PC-3 (cell line): ENCODE measurements at regions not wholly inside any gene's neighbourhood (a gene's known extent, or its start where the extent isn't known, plus 50 kb on each side); places are given as distances from the start of the nearest gene placed in this dataset.

Experiments
- ATAC-seq: fragments of 200-7000 bp; cut with Tn5 transposase; 2 replicates; pipeline ENCODE4 v1.9.1; 2020; ENCODE audit warnings: mild to moderate bottlenecking, moderate library complexity
- BruUV-seq: library from RNA; stranded (reverse); fragments of 400-500 nt; replicated peaks from 2 replicates; lab custom pipeline; 2021; lab: Mats Ljungman, UMichigan
- CTCF ChIA-PET: fragments of 300-600 bp; sonication (Branson Sonifier 250); formaldehyde crosslinking; loops from one replicate; lab custom pipeline; 2022; ENCODE audit warnings: antibody characterized with exemption; lab: Charles Lee
- POLR2A ChIA-PET: fragments of 300-600 bp; sonication (Branson Sonifier 250); formaldehyde crosslinking; loops from one replicate; lab custom pipeline; 2022; ENCODE audit warnings: antibody characterized with exemption; ENCODE audit not compliant: unreplicated experiment; lab: Charles Lee
- DNase-seq: peaks from one replicate; pipeline ENCODE4 v3.0.0-alpha.2; 2015
- H2AFZ ChIP-seq: fragments of 300-600 bp; sonication (generic); 2 replicates; pipeline ENCODE4 v1.6.0; 2016; ENCODE audit warnings: antibody characterized with exemption, low read length
- H3F3A ChIP-seq: fragments of 300-600 bp; sonication (generic); one replicate; pipeline ENCODE4 v1.6.0; 2017; ENCODE audit warnings: antibody characterized with exemption, low read length, control low read depth, mild to moderate bottlenecking; ENCODE audit not compliant: unreplicated experiment
- H3K27ac ChIP-seq: fragments of 300-600 bp; sonication (generic); 2 replicates; pipeline ENCODE4 v1.5.1; 2016; ENCODE audit warnings: mild to moderate bottlenecking, low read length
- H3K27me3 ChIP-seq: fragments of 300-600 bp; sonication (generic); 2 replicates; pipeline ENCODE4 v1.6.1; 2016; ENCODE audit warnings: low read length, mixed read lengths
- H3K36me3 ChIP-seq: fragments of 300-600 bp; sonication (generic); 2 replicates; pipeline ENCODE4 v1.6.1; 2016; ENCODE audit warnings: low read depth, mixed run types, low read length, mixed read lengths
- H3K4me1 ChIP-seq: fragments of 300-600 bp; sonication (generic); 2 replicates; pipeline ENCODE4 v1.5.1; 2016; ENCODE audit warnings: low read length; ENCODE audit not compliant: insufficient read depth
- H3K4me2 ChIP-seq: fragments of 300-600 bp; sonication (generic); 2 replicates; pipeline ENCODE4 v1.6.0; 2016; ENCODE audit warnings: low read length
- H3K4me3 ChIP-seq: fragments of 300-600 bp; sonication (generic); 2 replicates; pipeline ENCODE4 v1.5.1; 2016; ENCODE audit warnings: mild to moderate bottlenecking, low read length, mixed read lengths
- H3K79me2 ChIP-seq: fragments of 300-600 bp; sonication (generic); 2 replicates; pipeline ENCODE4 v1.6.1; 2017; ENCODE audit warnings: low read length, mixed read lengths
- H3K9ac ChIP-seq: fragments of 300-600 bp; sonication (generic); 2 replicates; pipeline ENCODE4 v1.6.0; 2016; ENCODE audit warnings: mild to moderate bottlenecking, low read length
- H3K9me2 ChIP-seq: fragments of 300-600 bp; sonication (generic); replicated peaks from 2 replicates; pipeline ENCODE4 v1.6.1; 2016; ENCODE audit warnings: mixed run types, low read length, mixed read lengths
- H3K9me3 ChIP-seq: fragments of 300-600 bp; sonication (generic); 2 replicates; pipeline ENCODE4 v1.6.1; 2016; ENCODE audit warnings: low read length, mixed read lengths
- H4K20me1 ChIP-seq: fragments of 300-600 bp; sonication (generic); 2 replicates; pipeline ENCODE4 v1.6.1; 2016; ENCODE audit warnings: low read length, mixed read lengths
- EZH2 ChIP-seq: fragments of 300-600 bp; sonication (generic); IDR thresholded peaks from one replicate; pipeline ENCODE4 v1.6.1; 2017; ENCODE audit warnings: antibody characterized with exemption, mild to moderate bottlenecking, low read length; ENCODE audit not compliant: unreplicated experiment
- EZH2phosphoT487 ChIP-seq: fragments of 300-600 bp; sonication (generic); IDR thresholded peaks from 2 replicates; pipeline ENCODE4 v1.6.1; 2018; ENCODE audit warnings: mild to moderate bottlenecking, antibody characterized with exemption, low read length, borderline replicate concordance
- intact Hi-C: fragments of 100-400 bp; cut with micrococcal nuclease; formaldehyde crosslinking; loops from 2 replicates; pipeline ENCODE4 v1.9.0; 2023
- TF ChIP-seq, protein P1 (sequence below): fragments of 300-600 bp; sonication (generic); conservative IDR thresholded peaks from 2 replicates; pipeline ENCODE4 v1.5.1; 2017; ENCODE audit warnings: antibody characterized with exemption, low read depth, mild to moderate bottlenecking, low read length

DNA sequence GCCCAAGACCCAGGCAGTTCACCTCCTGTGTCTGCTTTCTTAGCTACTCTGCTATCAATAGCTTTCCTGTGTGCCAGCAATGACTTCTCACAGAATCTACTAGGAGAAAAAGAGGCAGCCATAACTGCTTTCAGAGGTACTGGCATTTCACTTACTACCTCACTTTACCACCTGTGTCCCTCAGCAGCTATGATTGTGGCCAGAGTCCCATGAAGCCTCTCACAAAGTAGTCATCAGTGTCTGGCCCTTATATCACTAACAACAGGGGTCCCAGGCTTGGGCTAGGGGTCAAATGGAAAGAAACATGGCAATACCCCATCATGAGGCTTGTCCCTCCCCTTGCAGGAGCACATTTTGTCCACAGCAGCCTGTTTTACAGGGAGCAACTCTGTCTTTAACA is 62.7 kb upstream of the EPS8L3 start:
- no peaks in the 10 kb centered on the region for H3K36me3 ChIP-seq
- H4K20me1 ChIP-seq: no peaks in the 10 kb centered on the region
- H3K79me2 ChIP-seq: no peaks in the 10 kb centered on the region
- H2AFZ ChIP-seq: no peak overlapping the region
- ChIA-PET POLR2A (no interaction called here), CTCF (no interaction called here)
- H3K4me1 ChIP-seq: peaks cover 53% of the 10 kb centered on the region
- ATAC-seq: no peak
- H3K27ac ChIP-seq: no peak overlapping the region
- no peaks in the 10 kb centered on the region for H3F3A ChIP-seq
- no TSS peak for BruUV-seq
- no peaks in the 10 kb centered on the region for H3K27me3 ChIP-seq
- no peak for DNase-seq
- no peak for TF ChIP-seq EZH2
- no peak for TF ChIP-seq EZH2phosphoT487
- TF ChIP-seq, protein P1, sequence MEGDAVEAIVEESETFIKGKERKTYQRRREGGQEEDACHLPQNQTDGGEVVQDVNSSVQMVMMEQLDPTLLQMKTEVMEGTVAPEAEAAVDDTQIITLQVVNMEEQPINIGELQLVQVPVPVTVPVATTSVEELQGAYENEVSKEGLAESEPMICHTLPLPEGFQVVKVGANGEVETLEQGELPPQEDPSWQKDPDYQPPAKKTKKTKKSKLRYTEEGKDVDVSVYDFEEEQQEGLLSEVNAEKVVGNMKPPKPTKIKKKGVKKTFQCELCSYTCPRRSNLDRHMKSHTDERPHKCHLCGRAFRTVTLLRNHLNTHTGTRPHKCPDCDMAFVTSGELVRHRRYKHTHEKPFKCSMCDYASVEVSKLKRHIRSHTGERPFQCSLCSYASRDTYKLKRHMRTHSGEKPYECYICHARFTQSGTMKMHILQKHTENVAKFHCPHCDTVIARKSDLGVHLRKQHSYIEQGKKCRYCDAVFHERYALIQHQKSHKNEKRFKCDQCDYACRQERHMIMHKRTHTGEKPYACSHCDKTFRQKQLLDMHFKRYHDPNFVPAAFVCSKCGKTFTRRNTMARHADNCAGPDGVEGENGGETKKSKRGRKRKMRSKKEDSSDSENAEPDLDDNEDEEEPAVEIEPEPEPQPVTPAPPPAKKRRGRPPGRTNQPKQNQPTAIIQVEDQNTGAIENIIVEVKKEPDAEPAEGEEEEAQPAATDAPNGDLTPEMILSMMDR: no peak
- H3K4me2 ChIP-seq: no peak overlapping the region
- H3K9me2 ChIP-seq: no peaks in the 10 kb centered on the region
- no peak overlapping the region for H3K9ac ChIP-seq
- no peak overlapping the region for H3K4me3 ChIP-seq
- no peaks in the 10 kb centered on the region for H3K9me3 ChIP-seq
- intact Hi-C loops: no loop called here

DNA sequence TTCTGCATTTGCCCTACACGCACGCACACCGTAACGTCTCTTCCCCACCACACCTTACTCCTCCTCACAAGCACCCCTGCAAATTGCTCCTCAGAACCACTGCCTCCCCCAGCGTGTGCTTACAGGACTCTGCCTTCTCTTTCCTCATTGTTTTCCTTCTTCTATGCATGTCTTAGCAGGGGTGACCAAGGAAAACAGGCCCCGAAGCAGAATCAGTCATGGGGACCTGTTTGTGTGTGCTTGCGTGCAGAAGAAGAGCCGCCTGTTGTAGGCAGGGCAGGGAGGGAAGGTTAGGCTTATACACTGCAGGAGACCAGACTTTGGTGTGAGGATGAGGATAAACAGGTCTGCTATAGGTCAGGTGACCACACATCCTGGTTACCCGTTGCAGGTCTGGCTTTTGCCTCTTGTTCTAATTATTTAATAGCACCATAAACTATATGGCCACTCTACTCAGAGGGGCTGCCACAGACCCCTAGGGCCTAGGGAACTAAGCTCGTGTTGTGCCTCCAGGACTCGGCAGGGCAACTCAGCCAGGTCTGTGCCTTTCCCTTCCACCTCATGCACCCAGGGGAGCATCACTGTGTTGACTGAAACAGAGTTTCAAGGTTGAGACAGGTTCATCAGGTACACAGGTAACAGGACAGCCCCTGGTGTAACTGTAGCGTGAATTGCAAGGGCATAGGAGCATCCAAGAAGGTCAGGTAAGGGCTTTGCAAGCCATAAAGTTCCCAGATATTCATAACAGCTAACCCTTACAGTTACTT is 60.8 kb upstream of the EPS8L3 start:
- intact Hi-C loops: no loop called here
- ChIA-PET CTCF (no interaction called here), POLR2A (no interaction called here)
- H3K27me3 ChIP-seq: no peaks in the 10 kb centered on the region
- no peaks in the 10 kb centered on the region for H4K20me1 ChIP-seq
- no peaks in the 10 kb centered on the region for H3K36me3 ChIP-seq
- BruUV-seq: no TSS peak
- H3K79me2 ChIP-seq: no peaks in the 10 kb centered on the region
- no peaks in the 10 kb centered on the region for H3F3A ChIP-seq
- H3K9me3 ChIP-seq: no peaks in the 10 kb centered on the region
- H3K9me2 ChIP-seq: no peaks in the 10 kb centered on the region
- ATAC-seq (no peak), DNase-seq (no peak)
- TF ChIP-seq, protein P1: no peak
- TF ChIP-seq EZH2phosphoT487: no peak
- TF ChIP-seq EZH2: no peak
- peak overlapping the region; percentile 72 for H2AFZ ChIP-seq
- H3K4me2 ChIP-seq: no peak overlapping the region
- H3K27ac ChIP-seq: peak overlapping the region; percentile 39
- peaks cover 53% of the 10 kb centered on the region for H3K4me1 ChIP-seq
- H3K9ac ChIP-seq: no peak overlapping the region
- H3K4me3 ChIP-seq: no peak overlapping the region
